GM19043 (cell line): ENCODE measurements at regions not wholly inside any gene's neighbourhood (a gene's known extent, or its start where the extent isn't known, plus 50 kb on each side); places are given as distances from the start of the nearest gene placed in this dataset.
"Not testable (repeated sequence)": the region's sequence is repeated elsewhere in the genome, so short reads cannot be mapped to it uniquely, and the experiment has no call there.

Experiments used
- ATAC-seq: cut with Tn5 transposase; IDR thresholded peaks from one replicate; pipeline ENCODE4 v1.9.1; 2021; ENCODE audit warnings: low read depth; ENCODE audit not compliant: unreplicated experiment

GRCh38 chr17:64730023-64730422 lies 67.9 kb upstream of the SMURF2 start:
- not testable (repeated sequence) for ATAC-seq

- ATAC-seq = no peak
These were observed 67.1 kb upstream of the SMURF2 start for GRCh38 chr17:64729201-64729600.

DNA sequence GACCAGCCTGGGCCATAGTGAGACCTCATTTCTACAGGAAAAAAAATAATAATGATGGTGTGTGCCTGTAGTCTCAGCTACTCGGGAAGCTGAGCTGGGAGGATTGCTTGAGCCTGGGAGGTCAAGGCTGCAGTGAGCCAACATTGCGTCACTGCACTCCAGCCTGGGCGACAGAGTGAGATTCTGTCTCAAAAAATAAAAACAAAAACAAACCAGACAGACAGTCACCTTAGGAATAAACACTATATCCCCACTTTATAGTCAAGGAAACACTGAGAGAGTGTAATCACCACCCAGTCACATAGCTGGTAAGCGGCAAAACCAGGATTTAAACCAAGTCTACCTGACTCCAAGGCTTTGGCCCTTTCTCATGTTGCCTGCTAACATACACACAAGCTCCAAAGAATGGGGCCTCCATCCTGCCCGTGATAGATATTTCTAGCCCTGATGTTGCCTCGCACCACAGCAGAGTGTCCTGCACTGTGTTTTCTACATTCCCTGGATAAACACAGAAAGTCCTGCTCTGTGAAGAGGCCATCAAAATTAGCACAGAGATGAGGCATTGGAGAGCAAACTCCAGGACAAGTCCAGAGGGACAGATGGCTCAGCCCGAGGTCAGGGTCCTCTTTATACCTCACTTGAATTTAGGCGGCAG lies 66.1 kb upstream of the SMURF2 start:
- ATAC-seq = no peak

GRCh38 chr17:64726025-64726424 lies 63.9 kb upstream of the SMURF2 start:
- not testable (repeated sequence) for ATAC-seq

DNA sequence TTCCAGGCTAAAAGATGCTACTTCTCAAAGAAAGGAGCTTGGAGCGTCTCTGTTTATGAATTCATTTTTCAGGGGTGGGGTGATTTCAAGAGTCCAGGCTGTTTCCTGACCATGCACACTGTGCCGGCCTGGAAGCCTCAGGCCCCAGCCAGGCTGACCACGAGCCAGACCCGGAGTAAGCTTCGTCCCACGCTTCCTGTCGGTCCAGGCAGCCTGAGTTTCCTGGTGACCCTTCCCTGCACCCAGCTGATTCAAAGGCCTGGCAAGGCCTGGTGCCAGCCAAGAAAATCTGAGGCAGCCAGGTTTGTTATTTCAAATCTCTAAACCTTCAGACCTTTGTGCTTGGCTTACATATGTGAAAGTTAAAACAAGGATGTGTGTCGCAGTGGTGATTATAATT lies 62.1 kb upstream of the SMURF2 start:
- ATAC-seq = not testable (repeated sequence)

DNA sequence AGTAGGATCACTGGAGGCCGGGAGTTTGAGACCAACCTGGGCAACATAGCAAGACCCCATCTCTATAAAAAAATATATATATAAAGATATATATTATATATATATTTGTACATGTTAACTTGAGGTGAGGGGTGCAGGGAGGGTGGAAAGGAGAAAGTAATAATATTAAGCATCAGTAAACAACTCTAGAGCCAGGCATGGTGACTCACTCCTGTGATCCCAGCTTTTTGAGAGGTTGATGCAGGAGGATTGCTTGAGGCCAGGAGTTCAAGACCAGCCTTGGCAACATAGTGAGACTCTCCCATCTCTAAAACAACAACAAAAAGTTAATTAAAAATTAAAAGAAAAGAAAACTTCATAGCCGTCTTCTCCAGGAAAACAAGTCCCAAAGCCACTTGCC lies 61.7 kb upstream of the SMURF2 start:
- ATAC-seq = no peak

DNA sequence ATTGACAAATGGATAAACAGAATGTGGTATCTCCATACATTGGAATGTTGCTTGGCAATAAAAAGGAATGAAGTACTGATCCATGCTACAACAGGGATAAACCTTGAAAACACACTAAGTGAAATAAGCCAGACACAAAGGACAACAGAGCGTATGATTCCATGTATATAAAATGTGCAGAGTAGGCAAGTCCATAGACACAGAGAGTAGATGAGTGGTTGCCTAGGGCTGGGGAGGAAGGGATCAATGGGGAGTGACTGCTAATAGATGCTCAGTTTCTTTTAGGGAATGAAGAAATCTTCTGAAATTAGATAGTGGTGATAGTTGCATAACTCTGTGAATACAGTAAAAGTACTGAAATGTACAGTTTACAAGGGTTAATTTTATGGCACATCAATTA lies 59.4 kb upstream of the SMURF2 start:
- not testable (repeated sequence) for ATAC-seq

GRCh38 chr17:64720253-64720652 lies 58.1 kb upstream of the SMURF2 start:
- ATAC-seq = not testable (repeated sequence)

GRCh38 chr17:64719517-64719916 lies 57.4 kb upstream of the SMURF2 start:
- ATAC-seq = not testable (repeated sequence)

DNA sequence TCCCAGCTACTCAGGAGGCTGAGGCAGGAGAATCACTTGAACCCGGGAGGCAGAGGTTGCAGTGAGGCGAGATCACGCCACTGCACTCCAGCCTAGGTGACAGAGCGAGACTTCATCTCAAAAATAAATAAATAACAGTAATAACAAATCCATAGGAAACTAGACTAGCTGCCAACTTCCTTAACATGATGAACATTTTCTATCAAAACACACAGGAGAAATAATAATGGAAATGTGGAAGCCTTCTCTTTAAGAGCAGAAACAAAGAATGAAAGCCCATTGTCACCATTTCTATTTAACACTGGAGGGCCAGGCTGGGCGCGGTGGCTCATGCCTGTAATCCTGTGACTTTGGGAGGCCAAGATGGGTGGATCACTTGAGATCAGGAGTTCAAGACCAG lies 56.7 kb upstream of the SMURF2 start:
- ATAC-seq = not testable (repeated sequence)

DNA sequence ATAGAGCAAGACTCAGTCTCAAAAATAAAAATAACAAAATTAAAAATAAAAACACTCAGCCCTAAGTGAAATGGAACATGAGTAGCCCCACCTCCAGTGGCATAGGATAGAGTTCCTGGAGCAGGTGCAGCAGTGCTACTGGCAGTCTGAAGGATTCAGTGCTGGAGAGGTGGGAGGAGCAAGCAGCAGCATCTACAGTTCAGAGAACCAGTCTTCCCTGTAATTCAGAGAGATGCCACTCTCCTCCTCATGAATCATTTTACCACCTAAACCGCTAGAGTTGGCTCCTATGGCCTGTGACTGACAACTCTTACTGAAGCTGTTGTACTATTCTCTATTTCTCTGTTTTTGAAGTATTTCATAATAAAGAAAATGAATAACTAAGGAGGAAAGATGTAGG lies 56.0 kb upstream of the SMURF2 start:
- no peak for ATAC-seq

- not testable (repeated sequence) for ATAC-seq
These were observed 54.4 kb upstream of the SMURF2 start for GRCh38 chr17:64716496-64716895.

GRCh38 chr17:64713786-64714185 lies 51.7 kb upstream of the SMURF2 start:
- not testable (repeated sequence) for ATAC-seq

- ATAC-seq = not testable (repeated sequence)
These were observed 50.6 kb upstream of the SMURF2 start for GRCh38 chr17:64712557-64713351.
